ENCODE measurements at regions not wholly inside any gene's neighbourhood (a gene's known extent, or its start where the extent isn't known, plus 50 kb on each side); places are given as distances from the start of the nearest gene placed in this dataset.
A peak's percentile ranks its signal among the peaks of the same experiment; 100 is the strongest.

GRCh38 chr2:40507432-40507831 lies 55.5 kb upstream of the SLC8A1 start:
- DNase-seq = no peak

- no peak for DNase-seq
These were observed 58.4 kb upstream of the SLC8A1 start for GRCh38 chr2:40510304-40510703.

GRCh38 chr2:40511661-40512213 lies 59.8 kb upstream of the SLC8A1 start:
- DNase-seq = peak; percentile 55 to 60

- no peak for DNase-seq
These were observed 60.4 kb upstream of the SLC8A1 start for GRCh38 chr2:40512256-40512655.

GRCh38 chr2:40513201-40513600 lies 61.3 kb upstream of the SLC8A1 start:
- DNase-seq = peak; percentile 21 to 34

- no peak for DNase-seq
These were observed 64.7 kb upstream of the SLC8A1 start for GRCh38 chr2:40516604-40517003.

GRCh38 chr2:40528564-40528963 lies 76.7 kb upstream of the SLC8A1 start:
- no peak for DNase-seq

GRCh38 chr2:40531359-40531758 lies 79.5 kb upstream of the SLC8A1 start:
- DNase-seq = no peak

- DNase-seq = no peak
These were observed 82.6 kb upstream of the SLC8A1 start for GRCh38 chr2:40534528-40534927.

GRCh38 chr2:40535972-40536371 lies 84.1 kb upstream of the SLC8A1 start:
- DNase-seq = no peak

GRCh38 chr2:40540026-40540425 lies 88.1 kb upstream of the SLC8A1 start:
- DNase-seq = no peak

GRCh38 chr2:40543381-40543780 lies 91.5 kb upstream of the SLC8A1 start:
- DNase-seq = no peak

- DNase-seq = no peak
These were observed 92.2 kb upstream of the SLC8A1 start for GRCh38 chr2:40544072-40544471.

GRCh38 chr2:40545645-40546044 lies 93.8 kb upstream of the SLC8A1 start:
- no peak for DNase-seq

GRCh38 chr2:40546439-40547191 lies 94.7 kb upstream of the SLC8A1 start:
- no peak for DNase-seq

GRCh38 chr2:40548521-40548920 lies 96.6 kb upstream of the SLC8A1 start:
- no peak for DNase-seq

- DNase-seq = no peak
These were observed 98.2 kb upstream of the SLC8A1 start for GRCh38 chr2:40550085-40550484.

GRCh38 chr2:40551081-40551480 lies 99.2 kb upstream of the SLC8A1 start:
- no peak for DNase-seq

GRCh38 chr2:40554665-40555294 lies 102.9 kb upstream of the SLC8A1 start:
- DNase-seq = peak; percentile 20 to 32

- no peak for DNase-seq
These were observed 104.4 kb upstream of the SLC8A1 start for GRCh38 chr2:40556293-40556692.

- no peak for DNase-seq
These were observed 104.8 kb upstream of the SLC8A1 start for GRCh38 chr2:40556739-40557138.

GRCh38 chr2:40558761-40559160 lies 106.9 kb upstream of the SLC8A1 start:
- DNase-seq = no peak

- no peak for DNase-seq
These were observed 107.3 kb upstream of the SLC8A1 start for GRCh38 chr2:40559175-40559574.

- peak in 1 of 2 experiments; percentile 6 for DNase-seq
These were observed 112.3 kb upstream of the SLC8A1 start for GRCh38 chr2:40564184-40564583.

Measured in AML-193 (cell line).